HepG2 (cell line): ENCODE measurements at regions not wholly inside any gene's neighbourhood (a gene's known extent, or its start where the extent isn't known, plus 50 kb on each side); places are given as distances from the start of the nearest gene placed in this dataset.

ENCODE experiments used
- ATAC-seq: fragments of 200-7000 bp; cut with Tn5 transposase; 3 replicates; pipeline ENCODE4 v1.9.1; 2020; ENCODE audit warnings: mild to moderate bottlenecking, moderate library complexity
- BruUV-seq: library from RNA; stranded (reverse); fragments of 400-500 nt; replicated peaks from 2 replicates; lab custom pipeline; 2021; lab: Mats Ljungman, UMichigan
- CTCF ChIA-PET: fragments of 300-600 bp; formaldehyde crosslinking; extraction: SDS; loops from one replicate; lab custom pipeline; 2021; ENCODE audit warnings: low total read pairs, inconsistent platforms, low intra/inter-chr PET ratio; lab: Yijun Ruan, JAX
- POLR2A ChIA-PET: fragments of 350-600 bp; sonication (Branson Sonifier 250); formaldehyde crosslinking; loops from one replicate; lab custom pipeline; 2020; ENCODE audit warnings: antibody characterized with exemption, inconsistent platforms; lab: Yijun Ruan, JAX
- DNase-seq: peaks from one replicate; pipeline ENCODE4 v3.0.0-alpha.2; 2015; ENCODE audit warnings: low spot score
- FAIRE-seq: peaks from 3 replicates; lab custom pipeline; 2011; peaks lifted over from hg19 to GRCh38; lab: Jason Lieb, UNC
- H2AFZ ChIP-seq: one replicate; pipeline ENCODE4 v1.6.1; 2011; ENCODE audit warnings: low read length, inconsistent platforms
- H3K27ac ChIP-seq: fragments of 300-600 bp; 3 replicates; pipeline ENCODE4 v1.8.0; 2011; ENCODE audit warnings: mixed run types, mild to moderate bottlenecking, mixed read lengths, low read length, inconsistent platforms; ENCODE audit not compliant: insufficient read depth; ENCODE audit errors: extremely low read length
- H3K27me3 ChIP-seq, 2 experiments: fragments of 200-600 bp in 1 of 2; 2 replicates in 1 of 2; 3 replicates in 1 of 2; pipeline versions ENCODE4 v1.6.0 to v1.8.0; 2011; ENCODE audit warnings: low read length in 2 of 2, mild to moderate bottlenecking in 2 of 2, moderate library complexity in 2 of 2, inconsistent platforms in 1 of 2; ENCODE audit not compliant: insufficient read depth in 2 of 2, control insufficient read depth in 1 of 2
- H3K36me3 ChIP-seq, 2 experiments: fragments of 200-600 bp in 1 of 2; replicated peaks in 1 of 2; 2 replicates in 1 of 2; 3 replicates in 1 of 2; pipeline versions ENCODE4 v1.5.1 to v1.8.0; 2011; ENCODE audit warnings: low read length in 2 of 2, inconsistent platforms in 1 of 2; ENCODE audit not compliant: insufficient read depth in 2 of 2, control insufficient read depth in 1 of 2
- H3K4me1 ChIP-seq: 2 replicates; pipeline ENCODE4 v1.5.1; 2012; ENCODE audit warnings: low read length, inconsistent platforms; ENCODE audit not compliant: insufficient read depth
- H3K4me2 ChIP-seq: 2 replicates; pipeline ENCODE4 v1.6.0; 2011; ENCODE audit warnings: low read depth, low read length, inconsistent platforms
- H3K4me3 ChIP-seq, 3 experiments: fragments of 200-600 bp in 1 of 3; sonication (generic), shearing (Covaris generic) in 1 of 3; replicated peaks in 1 of 3; 2 replicates each; pipeline ENCODE4 v1.5.1; 2011 to 2016; ENCODE audit warnings: low read length in 3 of 3, inconsistent platforms in 2 of 3, low read depth in 2 of 3, mild to moderate bottlenecking in 2 of 3, control low read depth in 1 of 3, mixed read lengths in 1 of 3; ENCODE audit not compliant: insufficient read depth in 1 of 3
- H3K79me2 ChIP-seq: one replicate; pipeline ENCODE4 v1.6.1; 2011; ENCODE audit warnings: low read length, inconsistent platforms; ENCODE audit not compliant: insufficient read depth
- H3K9ac ChIP-seq: 2 replicates; pipeline ENCODE4 v1.6.0; 2011; ENCODE audit warnings: mild to moderate bottlenecking, low read depth, low read length, inconsistent platforms; ENCODE audit not compliant: insufficient read depth
- H3K9me3 ChIP-seq: 2 replicates; pipeline ENCODE4 v1.5.1; 2012; ENCODE audit warnings: mild to moderate bottlenecking, low read length
- H4K20me1 ChIP-seq: 2 replicates; pipeline ENCODE4 v1.6.0; 2011; ENCODE audit warnings: inconsistent platforms, mild to moderate bottlenecking, low read length, moderate library complexity; ENCODE audit not compliant: insufficient read depth
- MIER2 ChIP-seq: IDR thresholded peaks from 2 replicates; pipeline ENCODE4 v1.6.1; 2016; ENCODE audit warnings: missing biosample characterization, missing genetic modification reagents
- SOX13 ChIP-seq, 3 experiments: fragments of 450-650 bp in 1 of 3; sonication (generic) in 1 of 3; formaldehyde crosslinking in 1 of 3; IDR thresholded peaks in 2 of 3; conservative IDR thresholded peaks in 1 of 3; 2 replicates each; pipeline versions ENCODE4 v1.5.0 to v1.6.1; 2016 to 2020; ENCODE audit warnings: antibody characterized with exemption in 1 of 3, mild to moderate bottlenecking in 1 of 3, missing compliant biosample characterization in 1 of 3, missing genetic modification reagents in 1 of 3, moderate library complexity in 1 of 3
- TAF1 ChIP-seq: sonication (generic); formaldehyde crosslinking; IDR thresholded peaks from 2 replicates; pipeline ENCODE4 v1.4.0; 2020; ENCODE audit warnings: missing genetic modification reagents
- TBP ChIP-seq: sonication (generic); formaldehyde crosslinking; IDR thresholded peaks from 2 replicates; pipeline ENCODE4 v1.5.0; 2020; ENCODE audit warnings: missing genetic modification reagents
- ZHX2 ChIP-seq, 2 experiments: sonication (generic) in 1 of 2; formaldehyde crosslinking in 1 of 2; IDR thresholded peaks; 2 replicates each; pipeline versions ENCODE4 v1.6.1 to v1.9.0; 2014 to 2022; ENCODE audit warnings: antibody characterized with exemption in 1 of 2, borderline replicate concordance in 1 of 2, inconsistent platforms in 1 of 2, low read depth in 1 of 2, missing genetic modification reagents in 1 of 2
- ZNF12 ChIP-seq: sonication (generic); formaldehyde crosslinking; IDR thresholded peaks from 2 replicates; pipeline ENCODE4 v1.5.0; 2020; ENCODE audit warnings: missing genetic modification reagents
- ZNF180 ChIP-seq: sonication (generic); formaldehyde crosslinking; IDR thresholded peaks from 2 replicates; pipeline ENCODE4 v1.4.0; 2020; ENCODE audit warnings: low read depth, missing genetic modification reagents, borderline replicate concordance
- ZNF232 ChIP-seq: sonication (generic); formaldehyde crosslinking; IDR thresholded peaks from 2 replicates; pipeline ENCODE4 v1.4.0; 2020; ENCODE audit warnings: missing genetic modification reagents, borderline replicate concordance
- ZNF292 ChIP-seq: sonication (generic); formaldehyde crosslinking; IDR thresholded peaks from 2 replicates; pipeline ENCODE4 v1.8.1; 2022; ENCODE audit warnings: mild to moderate bottlenecking, low read depth, missing genetic modification reagents, borderline replicate concordance
- ZNF34 ChIP-seq: sonication (generic); formaldehyde crosslinking; IDR thresholded peaks from 2 replicates; pipeline ENCODE4 v1.4.0; 2020; ENCODE audit warnings: mild to moderate bottlenecking, missing genetic modification reagents, borderline replicate concordance
- WGBS: methylation state at CpG from one replicate; pipeline ENCODE4 v1.1.6; 2017; ENCODE audit warnings: low lambda C conversion rate; 5-methylcytosine and 5-hydroxymethylcytosine counted together
- in situ Hi-C: cut with HindIII; loops from 2 replicates; pipeline ENCODE4 v1.10.0; 2017; ENCODE audit warnings: low pct_unique_long_range_greater_than_20kb; ENCODE audit not compliant: extremely low pct_ligation_motif_present
- intact Hi-C: fragments of 100-400 bp; cut with micrococcal nuclease; formaldehyde crosslinking; loops from one replicate; pipeline ENCODE4 v1.10.0; 2022; ENCODE audit not compliant: unreplicated experiment
- TF ChIP-seq, protein P1 (sequence below): sonication (generic); formaldehyde crosslinking; IDR thresholded peaks from 2 replicates; pipeline ENCODE4 v1.5.0; 2020; ENCODE audit warnings: missing genetic modification reagents
- TF ChIP-seq, protein P2 (sequence below): sonication (generic); formaldehyde crosslinking; IDR thresholded peaks from 2 replicates; pipeline ENCODE4 v1.5.1; 2020; ENCODE audit warnings: mild to moderate bottlenecking, missing genetic modification reagents

GRCh38 chr7:131182446-131183058 lies 145.1 kb upstream of the MKLN1 start (continued):
- TF ChIP-seq ZNF232 (CRISPR knock-in tag): no peak
- no peak for TF ChIP-seq ZNF180 (CRISPR knock-in tag)
- TF ChIP-seq ZNF292 (CRISPR knock-in tag): no peak

- no peak overlapping the region for H3K27ac ChIP-seq
- H3K79me2 ChIP-seq: no peaks in the 10 kb centered on the region
- no peak for ATAC-seq
- H3K4me3 ChIP-seq: no peak overlapping the region
- H3K9me3 ChIP-seq: no peaks in the 10 kb centered on the region
- H3K36me3 ChIP-seq: no peaks in the 10 kb centered on the region
- DNase-seq: no peak
- in situ Hi-C loops (no loop called here), intact Hi-C loops (no loop called here)
- whole genome bisulfite sequencing: 9% methylated on average over 2 of the region's 2 CpGs
- ChIA-PET POLR2A (no interaction called here), CTCF (no interaction called here)
- H3K9ac ChIP-seq: no peak overlapping the region
- no peak overlapping the region for H2AFZ ChIP-seq
- BruUV-seq: no TSS peak
- H4K20me1 ChIP-seq: no peaks in the 10 kb centered on the region
- no peak overlapping the region for H3K4me2 ChIP-seq
- H3K27me3 ChIP-seq: no peaks in the 10 kb centered on the region
- H3K4me1 ChIP-seq: peaks cover 17% of the 10 kb centered on the region
- TF ChIP-seq ZHX2 (IDR thresholded peaks at IDR 0.05; ENCODE audit: low read depth) (no peak), ZHX2 (CRISPR knock-in tag; IDR thresholded peaks at IDR 0.05; ENCODE audit: borderline replicate concordance) (no peak), MIER2 (CRISPR knock-in tag) (no peak), ZNF34 (CRISPR knock-in tag) (no peak), TAF1 (CRISPR knock-in tag) (no peak), TBP (no peak), ZNF12 (no peak), SOX13 (IDR thresholded peaks at IDR 0.05) (no peak), SOX13 (CRISPR knock-in tag; conservative IDR thresholded peaks at IDR 0.05 in 1 of 2, IDR thresholded peaks at IDR 0.05 in 1 of 2) (no peak)
- TF ChIP-seq, protein P1, sequence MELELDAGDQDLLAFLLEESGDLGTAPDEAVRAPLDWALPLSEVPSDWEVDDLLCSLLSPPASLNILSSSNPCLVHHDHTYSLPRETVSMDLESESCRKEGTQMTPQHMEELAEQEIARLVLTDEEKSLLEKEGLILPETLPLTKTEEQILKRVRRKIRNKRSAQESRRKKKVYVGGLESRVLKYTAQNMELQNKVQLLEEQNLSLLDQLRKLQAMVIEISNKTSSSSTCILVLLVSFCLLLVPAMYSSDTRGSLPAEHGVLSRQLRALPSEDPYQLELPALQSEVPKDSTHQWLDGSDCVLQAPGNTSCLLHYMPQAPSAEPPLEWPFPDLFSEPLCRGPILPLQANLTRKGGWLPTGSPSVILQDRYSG (CRISPR knock-in tag): no peak
- TF ChIP-seq, protein P2, sequence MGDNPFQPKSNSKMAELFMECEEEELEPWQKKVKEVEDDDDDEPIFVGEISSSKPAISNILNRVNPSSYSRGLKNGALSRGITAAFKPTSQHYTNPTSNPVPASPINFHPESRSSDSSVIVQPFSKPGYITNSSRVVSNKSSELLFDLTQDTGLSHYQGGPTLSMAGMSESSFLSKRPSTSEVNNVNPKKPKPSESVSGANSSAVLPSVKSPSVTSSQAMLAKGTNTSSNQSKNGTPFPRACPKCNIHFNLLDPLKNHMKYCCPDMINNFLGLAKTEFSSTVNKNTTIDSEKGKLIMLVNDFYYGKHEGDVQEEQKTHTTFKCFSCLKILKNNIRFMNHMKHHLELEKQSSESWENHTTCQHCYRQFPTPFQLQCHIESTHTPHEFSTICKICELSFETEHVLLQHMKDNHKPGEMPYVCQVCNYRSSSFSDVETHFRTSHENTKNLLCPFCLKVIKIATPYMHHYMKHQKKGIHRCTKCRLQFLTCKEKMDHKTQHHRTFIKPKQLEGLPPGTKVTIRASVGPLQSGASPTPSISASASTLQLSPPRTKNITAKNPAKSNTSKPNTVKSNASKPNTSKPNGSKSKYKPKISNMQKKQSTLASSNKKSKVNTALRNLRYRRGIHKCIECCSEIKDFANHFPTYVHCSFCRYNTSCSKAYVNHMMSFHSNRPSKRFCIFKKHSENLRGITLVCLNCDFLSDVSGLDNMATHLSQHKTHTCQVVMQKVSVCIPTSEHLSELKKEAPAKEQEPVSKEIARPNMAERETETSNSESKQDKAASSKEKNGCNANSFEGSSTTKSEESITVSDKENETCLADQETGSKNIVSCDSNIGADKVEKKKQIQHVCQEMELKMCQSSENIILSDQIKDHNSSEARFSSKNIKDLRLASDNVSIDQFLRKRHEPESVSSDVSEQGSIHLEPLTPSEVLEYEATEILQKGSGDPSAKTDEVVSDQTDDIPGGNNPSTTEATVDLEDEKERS (CRISPR knock-in tag): no peak
- no peak for FAIRE-seq
These were observed 144.6 kb upstream of the MKLN1 start for GRCh38 chr7:131183072-131183471.
